ENCODE measurements at regions not wholly inside any gene's neighbourhood (a gene's known extent, or its start where the extent isn't known, plus 50 kb on each side); places are given as distances from the start of the nearest gene placed in this dataset.

- Mint-ChIP-seq H3K4me3 (ENCODE audit: unreplicated experiment) (no peak overlapping the region), H3K27me3 (ENCODE audit: insufficient read depth, unreplicated experiment) (peaks cover 8% of the 10 kb centered on the region), H3K36me3 (ENCODE audit: insufficient read depth, unreplicated experiment) (no peaks in the 10 kb centered on the region), H3K9me3 (ENCODE audit: unreplicated experiment) (no peaks in the 10 kb centered on the region), H3K27ac (ENCODE audit: unreplicated experiment) (no peak overlapping the region), H3K4me1 (ENCODE audit: low read depth, unreplicated experiment) (no peaks in the 10 kb centered on the region)
- DNase-seq = no peak
- H3K27me3 ChIP-seq (replicated peaks; ENCODE audit: control insufficient read depth, insufficient read depth, low read length) = no peaks in the 10 kb centered on the region; the same call in none of the 2 replicates
- TF ChIP-seq CTCF (IDR thresholded peaks at IDR 0.05; ENCODE audit: insufficient read depth in 1 of 2, low read depth in 1 of 2, low read length in 1 of 2, severe bottlenecking in 1 of 2, unreplicated experiment in 1 of 2) = no peak
- no peaks in the 10 kb centered on the region for H3K36me3 ChIP-seq (ENCODE audit: control insufficient read depth, insufficient read depth, low read length)
- ChIA-PET CTCF (no interaction called here), POLR2A (no interaction called here)
- H3K9me3 ChIP-seq = no peaks in the 10 kb centered on the region
- no TSS peak for BruUV-seq (replicated peaks)
- no peaks in the 10 kb centered on the region for H3K4me1 ChIP-seq
- H3K4me3 ChIP-seq (ENCODE audit: low read depth, low read length) = no peak overlapping the region
- intact Hi-C loops (cut with micrococcal nuclease; ENCODE audit: unreplicated experiment) = no loop called here
Measured at GRCh38 chr5:1701884-1702283, 97.8 kb downstream of the MRPL36 start.

GRCh38 chr5:1701216-1701864 lies 98.3 kb downstream of the MRPL36 start:
- H3K4me1 Mint-ChIP-seq (ENCODE audit: low read depth, unreplicated experiment) = no peaks in the 10 kb centered on the region
- DNase-seq = no peak
- TF ChIP-seq CTCF (IDR thresholded peaks at IDR 0.05; ENCODE audit: insufficient read depth in 1 of 2, low read depth in 1 of 2, low read length in 1 of 2, severe bottlenecking in 1 of 2, unreplicated experiment in 1 of 2) = no peak
- no peak overlapping the region for H3K4me3 ChIP-seq (ENCODE audit: low read depth, low read length)
- no peak overlapping the region for H3K27ac Mint-ChIP-seq (ENCODE audit: unreplicated experiment)
- H3K27me3 Mint-ChIP-seq (ENCODE audit: insufficient read depth, unreplicated experiment) = peaks cover 12% of the 10 kb centered on the region
- no peaks in the 10 kb centered on the region for H3K36me3 ChIP-seq (ENCODE audit: control insufficient read depth, insufficient read depth, low read length)
- intact Hi-C loops (cut with micrococcal nuclease; ENCODE audit: unreplicated experiment) = no loop called here
- ChIA-PET CTCF (no interaction called here), POLR2A (no interaction called here)
- no peaks in the 10 kb centered on the region; the same call in none of the 2 replicates for H3K27me3 ChIP-seq (replicated peaks; ENCODE audit: control insufficient read depth, insufficient read depth, low read length)
- no peaks in the 10 kb centered on the region for H3K36me3 Mint-ChIP-seq (ENCODE audit: insufficient read depth, unreplicated experiment)
- no TSS peak for BruUV-seq (replicated peaks)
- H3K9me3 ChIP-seq = no peaks in the 10 kb centered on the region
- H3K9me3 Mint-ChIP-seq (ENCODE audit: unreplicated experiment) = no peaks in the 10 kb centered on the region
- H3K4me1 ChIP-seq = no peaks in the 10 kb centered on the region
- H3K4me3 Mint-ChIP-seq (ENCODE audit: unreplicated experiment) = no peak overlapping the region

- POLR2A ChIA-PET = no interaction called here
- TF ChIP-seq CTCF (IDR thresholded peaks at IDR 0.05; ENCODE audit: insufficient read depth in 1 of 2, low read depth in 1 of 2, low read length in 1 of 2, severe bottlenecking in 1 of 2, unreplicated experiment in 1 of 2) = no peak
- no TSS peak for BruUV-seq (replicated peaks)
- Mint-ChIP-seq H3K4me3 (ENCODE audit: unreplicated experiment) (no peak overlapping the region), H3K27ac (ENCODE audit: unreplicated experiment) (no peak overlapping the region), H3K27me3 (ENCODE audit: insufficient read depth, unreplicated experiment) (peaks cover 14% of the 10 kb centered on the region), H3K36me3 (ENCODE audit: insufficient read depth, unreplicated experiment) (no peaks in the 10 kb centered on the region), H3K9me3 (ENCODE audit: unreplicated experiment) (no peaks in the 10 kb centered on the region), H3K4me1 (ENCODE audit: low read depth, unreplicated experiment) (no peaks in the 10 kb centered on the region)
- no peak overlapping the region for H3K4me3 ChIP-seq (ENCODE audit: low read depth, low read length)
- intact Hi-C loops (cut with micrococcal nuclease; ENCODE audit: unreplicated experiment) = no loop called here
- no peaks in the 10 kb centered on the region for H3K36me3 ChIP-seq (ENCODE audit: control insufficient read depth, insufficient read depth, low read length)
- no peaks in the 10 kb centered on the region for H3K4me1 ChIP-seq
- H3K9me3 ChIP-seq = no peaks in the 10 kb centered on the region
- no peak for DNase-seq
- H3K27me3 ChIP-seq (replicated peaks; ENCODE audit: control insufficient read depth, insufficient read depth, low read length) = no peaks in the 10 kb centered on the region; the same call in none of the 2 replicates
- CTCF ChIA-PET = no interaction called here
Measured at GRCh38 chr5:1699394-1699793, 100.2 kb downstream of the MRPL36 start.
